ENCODE measurements at regions not wholly inside any gene's neighbourhood (a gene's known extent, or its start where the extent isn't known, plus 50 kb on each side); places are given as distances from the start of the nearest gene placed in this dataset.
A peak's percentile ranks its signal among the peaks of the same experiment; 100 is the strongest.

DNA sequence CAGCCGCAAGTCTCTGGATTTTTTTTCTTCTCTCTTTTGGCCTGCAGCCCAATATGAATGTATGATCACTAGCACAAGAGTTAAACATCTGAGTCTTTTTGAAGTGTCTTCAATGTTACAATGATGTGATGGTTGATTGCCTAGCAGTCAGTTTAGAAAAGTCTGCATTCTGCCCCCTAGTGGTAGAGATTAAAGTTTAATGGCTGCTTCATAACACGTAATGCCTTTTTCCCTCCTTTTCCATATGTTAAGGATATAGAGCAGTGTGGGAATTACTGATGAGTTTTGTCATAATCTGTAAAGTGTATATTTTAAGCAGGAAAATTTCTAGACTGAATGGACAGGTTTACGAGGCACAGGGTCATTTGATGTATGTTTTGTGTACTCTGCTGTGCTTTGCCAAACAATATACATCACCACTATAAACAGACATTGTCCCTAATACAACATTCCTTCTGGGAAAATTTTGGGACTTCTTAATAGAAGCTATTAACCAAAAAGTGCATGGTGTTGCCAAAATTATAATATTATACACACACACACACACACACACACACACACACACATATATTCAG, 1038.5 kb upstream of the NR2F2 start:
- no peaks in the 10 kb centered on the region for H3K4me1 ChIP-seq
- no peaks in the 10 kb centered on the region for H3K9me3 ChIP-seq
- H3K36me3 ChIP-seq: no peaks in the 10 kb centered on the region
- no peak for TF ChIP-seq POLR2A (IDR thresholded peaks at IDR 0.05)
- TF ChIP-seq, protein P1, sequence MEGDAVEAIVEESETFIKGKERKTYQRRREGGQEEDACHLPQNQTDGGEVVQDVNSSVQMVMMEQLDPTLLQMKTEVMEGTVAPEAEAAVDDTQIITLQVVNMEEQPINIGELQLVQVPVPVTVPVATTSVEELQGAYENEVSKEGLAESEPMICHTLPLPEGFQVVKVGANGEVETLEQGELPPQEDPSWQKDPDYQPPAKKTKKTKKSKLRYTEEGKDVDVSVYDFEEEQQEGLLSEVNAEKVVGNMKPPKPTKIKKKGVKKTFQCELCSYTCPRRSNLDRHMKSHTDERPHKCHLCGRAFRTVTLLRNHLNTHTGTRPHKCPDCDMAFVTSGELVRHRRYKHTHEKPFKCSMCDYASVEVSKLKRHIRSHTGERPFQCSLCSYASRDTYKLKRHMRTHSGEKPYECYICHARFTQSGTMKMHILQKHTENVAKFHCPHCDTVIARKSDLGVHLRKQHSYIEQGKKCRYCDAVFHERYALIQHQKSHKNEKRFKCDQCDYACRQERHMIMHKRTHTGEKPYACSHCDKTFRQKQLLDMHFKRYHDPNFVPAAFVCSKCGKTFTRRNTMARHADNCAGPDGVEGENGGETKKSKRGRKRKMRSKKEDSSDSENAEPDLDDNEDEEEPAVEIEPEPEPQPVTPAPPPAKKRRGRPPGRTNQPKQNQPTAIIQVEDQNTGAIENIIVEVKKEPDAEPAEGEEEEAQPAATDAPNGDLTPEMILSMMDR (IDR thresholded peaks at IDR 0.05): peak; percentile 37 to 55 (median 46)
- intact Hi-C loops (cut with DNase I; ENCODE audit: low total_unique reads): no loop called here
- H3K27me3 ChIP-seq: no peaks in the 10 kb centered on the region
- no peak overlapping the region for H3K4me3 ChIP-seq
- no peak for DNase-seq
- H3K27ac ChIP-seq: no peak overlapping the region

DNA sequence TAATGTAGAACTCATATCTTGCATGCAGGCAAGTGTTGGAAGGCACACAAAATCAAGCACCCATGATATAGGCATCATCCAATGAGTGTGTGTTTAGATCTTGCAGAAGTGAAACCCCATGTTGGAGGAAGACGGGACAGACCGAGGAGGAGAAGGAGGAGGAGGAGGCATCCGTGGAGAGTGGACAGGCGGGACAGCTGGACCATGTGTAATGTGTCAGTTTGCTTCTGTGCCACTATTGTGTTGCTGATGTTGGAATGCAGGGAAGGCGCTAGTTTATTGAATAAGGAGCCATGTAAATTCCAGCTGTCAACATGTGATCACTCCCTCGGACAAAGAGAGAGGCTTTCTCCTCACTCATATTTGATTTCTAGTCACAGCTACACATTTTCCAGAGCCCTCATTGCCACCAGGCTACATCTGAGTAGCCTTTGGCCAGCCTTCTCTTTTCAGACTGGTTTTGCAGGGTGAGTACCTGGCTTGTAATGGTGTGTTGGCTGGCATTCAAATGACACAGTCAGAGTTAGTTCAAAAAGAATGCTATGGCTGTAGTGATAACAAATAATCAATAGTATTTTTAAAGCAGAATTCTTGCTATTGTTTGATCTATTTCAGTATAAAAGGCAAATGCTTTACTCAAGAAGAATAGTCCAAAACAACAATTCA, 1037.6 kb upstream of the NR2F2 start:
- Histone ChIP-seq H3K27me3 (no peaks in the 10 kb centered on the region), H3K9me3 (no peaks in the 10 kb centered on the region), H3K36me3 (no peaks in the 10 kb centered on the region), H3K4me3 (peak overlapping the region in 1 of 2 donors; percentile 9), H3K4me1 (no peaks in the 10 kb centered on the region), H3K27ac (peak overlapping the region in 1 of 2 donors; percentile 10)
- no peak for DNase-seq
- TF ChIP-seq, protein P1 (IDR thresholded peaks at IDR 0.05): no peak
- no peak for TF ChIP-seq POLR2A (IDR thresholded peaks at IDR 0.05)
- intact Hi-C loops (cut with DNase I; ENCODE audit: low total_unique reads): no loop called here

DNA sequence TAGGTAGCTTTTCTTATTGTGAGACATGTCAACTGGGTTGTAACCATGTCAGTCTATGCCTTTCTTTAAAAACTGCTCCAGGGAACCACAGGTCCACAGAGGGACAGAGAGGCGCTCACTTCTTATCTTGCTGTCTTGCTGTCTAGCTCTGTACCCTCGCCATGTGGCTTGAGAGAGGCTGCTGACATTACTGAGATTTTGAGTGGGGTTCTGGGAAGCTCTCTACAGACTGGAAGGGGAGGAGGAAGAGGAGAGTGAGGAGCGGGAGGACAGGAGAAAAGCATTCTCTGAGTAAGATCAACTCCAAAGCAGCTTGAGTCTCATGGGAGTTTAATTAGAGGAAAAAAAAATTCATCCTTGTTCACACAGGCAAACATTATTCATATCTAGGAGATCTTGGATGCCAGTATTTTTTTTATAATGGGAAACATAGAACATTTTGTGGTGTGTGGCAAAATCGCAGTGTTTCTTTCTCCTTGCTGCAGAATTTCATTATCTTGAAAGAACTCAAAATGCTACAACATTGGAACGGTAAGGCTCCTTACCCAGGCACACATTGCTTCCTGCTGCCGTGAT, 1037.0 kb upstream of the NR2F2 start:
- H3K4me1 ChIP-seq: no peaks in the 10 kb centered on the region
- no peak overlapping the region for H3K4me3 ChIP-seq
- TF ChIP-seq, protein P1 (IDR thresholded peaks at IDR 0.05): no peak
- TF ChIP-seq POLR2A (IDR thresholded peaks at IDR 0.05): no peak
- intact Hi-C loops (cut with DNase I; ENCODE audit: low total_unique reads): no loop called here
- peak overlapping the region in 1 of 2 donors; percentile 10 for H3K27ac ChIP-seq
- no peaks in the 10 kb centered on the region for H3K9me3 ChIP-seq
- DNase-seq: no peak
- H3K36me3 ChIP-seq: no peaks in the 10 kb centered on the region
- no peaks in the 10 kb centered on the region for H3K27me3 ChIP-seq

DNA sequence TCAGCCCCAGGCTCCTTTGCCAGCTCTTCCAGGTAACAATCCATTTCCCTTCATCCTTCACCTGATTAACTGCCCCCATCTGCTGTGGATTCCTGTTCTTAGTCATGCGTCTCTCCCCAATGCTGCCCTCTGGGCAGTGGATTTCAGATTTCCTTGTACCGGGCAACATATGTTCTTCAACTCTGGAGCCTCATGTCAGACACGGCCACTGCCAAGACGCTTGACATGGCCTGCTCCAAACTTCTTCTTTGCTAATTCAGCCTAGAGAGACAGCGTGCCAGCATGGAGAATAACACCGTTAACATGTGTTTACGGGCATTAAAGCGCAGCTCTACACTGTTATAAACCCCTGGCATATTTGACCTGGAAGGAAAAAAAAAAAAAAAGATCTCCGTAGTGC, 1035.1 kb upstream of the NR2F2 start:
- no peak for TF ChIP-seq POLR2A (IDR thresholded peaks at IDR 0.05)
- TF ChIP-seq, protein P1 (IDR thresholded peaks at IDR 0.05): no peak
- no peak overlapping the region for H3K27ac ChIP-seq
- no peak overlapping the region for H3K4me3 ChIP-seq
- H3K4me1 ChIP-seq: no peaks in the 10 kb centered on the region
- H3K9me3 ChIP-seq: no peaks in the 10 kb centered on the region
- H3K27me3 ChIP-seq: no peaks in the 10 kb centered on the region
- H3K36me3 ChIP-seq: no peaks in the 10 kb centered on the region
- DNase-seq: no peak
- intact Hi-C loops (cut with DNase I; ENCODE audit: low total_unique reads): no loop called here

DNA sequence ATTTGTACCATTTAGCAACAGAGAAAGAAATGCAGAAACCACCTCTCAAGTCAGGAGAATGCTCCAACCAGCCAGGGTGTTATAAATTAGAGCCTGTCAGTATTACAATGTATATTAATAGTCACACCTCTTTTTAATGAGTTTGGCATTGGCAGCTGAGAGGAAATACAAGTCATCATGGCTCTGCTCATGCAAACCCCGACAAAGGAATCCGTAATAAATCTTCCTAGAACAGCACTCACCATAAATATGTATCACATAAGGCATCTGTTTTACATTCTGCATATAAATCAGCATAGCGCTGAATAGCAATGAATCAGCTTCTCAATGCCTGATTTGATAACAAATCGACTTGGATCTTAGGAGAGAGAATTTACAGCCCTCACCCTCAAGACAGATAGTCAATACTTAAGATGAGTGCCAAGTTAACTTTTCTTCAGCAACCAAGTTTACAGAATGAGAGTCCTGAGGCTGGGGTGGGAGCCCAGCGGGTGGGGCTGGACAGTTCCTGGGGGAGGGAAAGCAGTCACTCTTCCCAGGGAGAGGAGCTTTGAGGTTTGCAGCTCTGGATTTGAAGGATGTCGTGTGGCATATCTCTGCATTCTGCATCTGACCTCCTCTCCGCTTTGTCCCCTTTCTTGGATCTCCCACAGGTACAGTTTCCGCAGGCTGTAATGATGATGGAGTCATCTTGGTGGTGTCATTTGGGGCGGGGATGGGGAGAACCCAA, 1034.4 kb upstream of the NR2F2 start:
- H3K27me3 ChIP-seq: no peaks in the 10 kb centered on the region
- H3K4me3 ChIP-seq: no peak overlapping the region
- no peak overlapping the region for H3K27ac ChIP-seq
- no peaks in the 10 kb centered on the region for H3K9me3 ChIP-seq
- intact Hi-C loops (cut with DNase I; ENCODE audit: low total_unique reads): no loop called here
- no peaks in the 10 kb centered on the region for H3K36me3 ChIP-seq
- no peak for DNase-seq
- no peaks in the 10 kb centered on the region for H3K4me1 ChIP-seq
- TF ChIP-seq POLR2A (IDR thresholded peaks at IDR 0.05): no peak
- TF ChIP-seq, protein P1 (IDR thresholded peaks at IDR 0.05): no peak

All from uterus (tissue), 3 donors.